Panc1 (cell line): ENCODE measurements at regions not wholly inside any gene's neighbourhood (a gene's known extent, or its start where the extent isn't known, plus 50 kb on each side); places are given as distances from the start of the nearest gene placed in this dataset.

Source experiments
- ATAC-seq: fragments of 200-7000 bp; cut with Tn5 transposase; 2 replicates; pipeline ENCODE4 v1.9.1; 2020; ENCODE audit warnings: mild to moderate bottlenecking, moderate library complexity
- BruUV-seq: library from RNA; stranded (reverse); fragments of 400-500 nt; replicated peaks from 2 replicates; lab custom pipeline; 2021; lab: Mats Ljungman, UMichigan
- CTCF ChIA-PET: fragments of 300-600 bp; sonication (Branson Sonifier 250); formaldehyde crosslinking; loops from one replicate; lab custom pipeline; 2022; ENCODE audit warnings: antibody characterized with exemption; lab: Charles Lee
- POLR2A ChIA-PET: fragments of 300-600 bp; sonication (Branson Sonifier 250); formaldehyde crosslinking; loops from one replicate; lab custom pipeline; 2022; ENCODE audit warnings: antibody characterized with exemption; lab: Charles Lee
- DNase-seq: peaks from one replicate; pipeline ENCODE4 v3.0.0-alpha.2; 2010; ENCODE audit warnings: low read depth, low spot score
- H3K27ac ChIP-seq: 2 replicates; pipeline ENCODE4 v1.5.1; 2011; ENCODE audit warnings: mild to moderate bottlenecking, low read length, inconsistent platforms
- H3K27me3 ChIP-seq: fragments of 200-500 bp; sonication (Bioruptor generic); 2 replicates; pipeline ENCODE4 v1.6.0; 2014; ENCODE audit warnings: low read length, inconsistent platforms; ENCODE audit not compliant: control insufficient read depth, insufficient read depth
- H3K36me3 ChIP-seq: fragments of 200-500 bp; sonication (Bioruptor generic); 2 replicates; pipeline ENCODE4 v1.5.1; 2014; ENCODE audit warnings: inconsistent platforms, mild to moderate bottlenecking, low read length, moderate library complexity; ENCODE audit not compliant: control insufficient read depth, insufficient read depth
- H3K4me1 ChIP-seq: 2 replicates; pipeline ENCODE4 v1.5.1; 2011; ENCODE audit warnings: inconsistent platforms, mild to moderate bottlenecking, low read length, moderate library complexity; ENCODE audit not compliant: control insufficient read depth, insufficient read depth
- H3K4me3 ChIP-seq, 2 experiments: 2 replicates each; pipeline ENCODE4 v1.5.1; 2011 to 2012; ENCODE audit warnings: low read depth in 2 of 2, low read length in 2 of 2, mild to moderate bottlenecking in 2 of 2, inconsistent platforms in 1 of 2, moderate library complexity in 1 of 2
- H3K9me3 ChIP-seq: fragments of 200-500 bp; sonication (Bioruptor generic); 2 replicates; pipeline ENCODE4 v1.5.1; 2014; ENCODE audit warnings: low read depth, mild to moderate bottlenecking, inconsistent platforms, low read length, moderate library complexity; ENCODE audit not compliant: control insufficient read depth, insufficient read depth
- CTCF ChIP-seq: fragments of 450-650 bp; IDR thresholded peaks from 2 replicates; pipeline ENCODE4 v1.5.1; 2017; ENCODE audit warnings: mild to moderate bottlenecking
- POLR2AphosphoS5 ChIP-seq: IDR thresholded peaks from 2 replicates; pipeline ENCODE4 v1.6.1; 2012; ENCODE audit warnings: mild to moderate bottlenecking, low read depth, low read length, moderate library complexity
- REST ChIP-seq, 2 experiments: IDR thresholded peaks; 2 replicates each; pipeline ENCODE4 v1.6.1; 2011 to 2012; ENCODE audit warnings: low read depth in 2 of 2, control low read depth in 1 of 2, low read length in 1 of 2, mild to moderate bottlenecking in 1 of 2, moderate library complexity in 1 of 2; ENCODE audit not compliant: insufficient read depth in 1 of 2
- SIN3A ChIP-seq: IDR thresholded peaks from 2 replicates; pipeline ENCODE4 v1.6.1; 2012; ENCODE audit warnings: low read depth, mild to moderate bottlenecking, low read length, moderate library complexity, borderline replicate concordance; ENCODE audit not compliant: insufficient read depth
- TCF7L2 ChIP-seq: IDR thresholded peaks from 2 replicates; pipeline ENCODE4 v1.6.1; 2011; ENCODE audit warnings: mild to moderate bottlenecking, low read depth, low read length, inconsistent platforms
- in situ Hi-C: cut with HindIII; loops from 2 replicates; pipeline ENCODE4 v1.10.0; 2016; ENCODE audit warnings: low sequenced_read_pairs, low pct_unique_long_range_greater_than_20kb
- intact Hi-C: fragments of 100-400 bp; cut with micrococcal nuclease; formaldehyde crosslinking; loops from one replicate; pipeline ENCODE4 v1.10.0; 2022; ENCODE audit not compliant: unreplicated experiment

- no TSS peak for BruUV-seq
- Histone ChIP-seq H3K27me3 (no peaks in the 10 kb centered on the region), H3K36me3 (no peaks in the 10 kb centered on the region), H3K4me3 (no peak overlapping the region), H3K27ac (no peak overlapping the region), H3K9me3 (no peaks in the 10 kb centered on the region), H3K4me1 (no peaks in the 10 kb centered on the region)
- POLR2A ChIA-PET = no interaction called here
- intact Hi-C loops = no loop called here
- DNase-seq = no peak
- no peak for TF ChIP-seq REST (IDR thresholded peaks at IDR 0.05; ENCODE audit: insufficient read depth in 1 of 2, low read depth in 2 of 2, low read length in 1 of 2)
- TF ChIP-seq POLR2AphosphoS5 = no peak
- TF ChIP-seq SIN3A = no peak
- no peak for TF ChIP-seq TCF7L2
- ATAC-seq = no peak
- in situ Hi-C loops = no loop called here
- CTCF ChIA-PET = no interaction called here
Observed at GRCh38 chr3:95926904-95927501, 887.4 kb upstream of the EPHA6 start.

GRCh38 chr3:95934181-95934580 is 880.2 kb upstream of the EPHA6 start:
- H3K27me3 ChIP-seq = no peaks in the 10 kb centered on the region
- no peaks in the 10 kb centered on the region for H3K36me3 ChIP-seq
- BruUV-seq = no TSS peak
- ATAC-seq (no peak), DNase-seq (no peak)
- TF ChIP-seq REST (IDR thresholded peaks at IDR 0.05; ENCODE audit: insufficient read depth in 1 of 2, low read depth in 2 of 2, low read length in 1 of 2) (no peak), POLR2AphosphoS5 (no peak), SIN3A (no peak), CTCF (no peak), TCF7L2 (no peak)
- CTCF ChIA-PET = no interaction called here
- intact Hi-C loops (no loop called here), in situ Hi-C loops (no loop called here)
- H3K4me1 ChIP-seq = no peaks in the 10 kb centered on the region
- H3K27ac ChIP-seq = no peak overlapping the region
- no peak overlapping the region for H3K4me3 ChIP-seq
- POLR2A ChIA-PET = no interaction called here
- no peaks in the 10 kb centered on the region for H3K9me3 ChIP-seq
